Ascending aorta (tissue), 2 donors: ENCODE measurements at regions not wholly inside any gene's neighbourhood (a gene's known extent, or its start where the extent isn't known, plus 50 kb on each side); places are given as distances from the start of the nearest gene placed in this dataset.

Experiments
- DNase-seq, 2 donors: peaks; one replicate each; pipeline ENCODE4 v3.0.0-alpha.2; 2019; ENCODE audit warnings: low spot score in 2 of 2
- H3K27ac ChIP-seq, 2 donors: fragments of 200-600 bp; sonication (generic); one replicate each; pipeline ENCODE4 v1.5.1; 2016 to 2017; ENCODE audit warnings: mild to moderate bottlenecking in 1 of 2
- H3K27me3 ChIP-seq: fragments of 200-600 bp; sonication (generic); one replicate; pipeline ENCODE4 v1.5.1; 2017
- H3K36me3 ChIP-seq, 2 donors: fragments of 200-600 bp; sonication (generic); one replicate each; pipeline ENCODE4 v1.5.1; 2016
- H3K4me1 ChIP-seq, 2 donors: fragments of 200-600 bp; sonication (generic); one replicate each; pipeline ENCODE4 v1.5.1; 2016 to 2017; ENCODE audit warnings: mild to moderate bottlenecking in 1 of 2
- H3K4me3 ChIP-seq, 2 donors: fragments of 200-600 bp; sonication (generic); one replicate each; pipeline ENCODE4 v1.5.1; 2016 to 2017; ENCODE audit warnings: mild to moderate bottlenecking in 1 of 2
- H3K9me3 ChIP-seq, 2 donors: fragments of 200-600 bp; sonication (generic); one replicate each; pipeline ENCODE4 v1.5.1; 2016
- intact Hi-C: fragments of 100-400 bp; cut with DNase I; formaldehyde crosslinking; loops from one replicate; pipeline ENCODE4 v1.15.1; 2023
- TF ChIP-seq, protein P1 (sequence below), 3 experiments: fragments of 200-600 bp in 2 of 3; fragments of 450-650 bp in 1 of 3; sonication (generic) in 2 of 3; IDR thresholded peaks; one replicate each; pipeline ENCODE4 v1.5.1; 2016 to 2019; ENCODE audit warnings: antibody characterized with exemption in 3 of 3, mild to moderate bottlenecking in 1 of 3, moderate library complexity in 1 of 3

GRCh38 chr7:25922296-25922695, 229.7 kb upstream of the NFE2L3 start:
- intact Hi-C loops: no loop called here
- DNase-seq: no peak

GRCh38 chr7:25923741-25924460, 228.1 kb upstream of the NFE2L3 start:
- TF ChIP-seq, protein P1, sequence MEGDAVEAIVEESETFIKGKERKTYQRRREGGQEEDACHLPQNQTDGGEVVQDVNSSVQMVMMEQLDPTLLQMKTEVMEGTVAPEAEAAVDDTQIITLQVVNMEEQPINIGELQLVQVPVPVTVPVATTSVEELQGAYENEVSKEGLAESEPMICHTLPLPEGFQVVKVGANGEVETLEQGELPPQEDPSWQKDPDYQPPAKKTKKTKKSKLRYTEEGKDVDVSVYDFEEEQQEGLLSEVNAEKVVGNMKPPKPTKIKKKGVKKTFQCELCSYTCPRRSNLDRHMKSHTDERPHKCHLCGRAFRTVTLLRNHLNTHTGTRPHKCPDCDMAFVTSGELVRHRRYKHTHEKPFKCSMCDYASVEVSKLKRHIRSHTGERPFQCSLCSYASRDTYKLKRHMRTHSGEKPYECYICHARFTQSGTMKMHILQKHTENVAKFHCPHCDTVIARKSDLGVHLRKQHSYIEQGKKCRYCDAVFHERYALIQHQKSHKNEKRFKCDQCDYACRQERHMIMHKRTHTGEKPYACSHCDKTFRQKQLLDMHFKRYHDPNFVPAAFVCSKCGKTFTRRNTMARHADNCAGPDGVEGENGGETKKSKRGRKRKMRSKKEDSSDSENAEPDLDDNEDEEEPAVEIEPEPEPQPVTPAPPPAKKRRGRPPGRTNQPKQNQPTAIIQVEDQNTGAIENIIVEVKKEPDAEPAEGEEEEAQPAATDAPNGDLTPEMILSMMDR (IDR thresholded peaks at IDR 0.05): no peak
- Histone ChIP-seq H3K36me3 (no peaks in the 10 kb centered on the region), H3K4me1 (no peaks in the 10 kb centered on the region), H3K27me3 (no peaks in the 10 kb centered on the region), H3K9me3 (no peaks in the 10 kb centered on the region), H3K27ac (no peak overlapping the region), H3K4me3 (no peak overlapping the region)
- DNase-seq: no peak
- intact Hi-C loops: no loop called here

More at GRCh38 chr7:25922296-25922695, 229.7 kb upstream of the NFE2L3 start:
- no peaks in the 10 kb centered on the region for H3K27me3 ChIP-seq
- no peaks in the 10 kb centered on the region for H3K4me1 ChIP-seq
- no peak overlapping the region for H3K4me3 ChIP-seq
- H3K36me3 ChIP-seq: no peaks in the 10 kb centered on the region
- no peaks in the 10 kb centered on the region for H3K9me3 ChIP-seq
- TF ChIP-seq, protein P1 (IDR thresholded peaks at IDR 0.05): no peak
- H3K27ac ChIP-seq: no peak overlapping the region

DNA sequence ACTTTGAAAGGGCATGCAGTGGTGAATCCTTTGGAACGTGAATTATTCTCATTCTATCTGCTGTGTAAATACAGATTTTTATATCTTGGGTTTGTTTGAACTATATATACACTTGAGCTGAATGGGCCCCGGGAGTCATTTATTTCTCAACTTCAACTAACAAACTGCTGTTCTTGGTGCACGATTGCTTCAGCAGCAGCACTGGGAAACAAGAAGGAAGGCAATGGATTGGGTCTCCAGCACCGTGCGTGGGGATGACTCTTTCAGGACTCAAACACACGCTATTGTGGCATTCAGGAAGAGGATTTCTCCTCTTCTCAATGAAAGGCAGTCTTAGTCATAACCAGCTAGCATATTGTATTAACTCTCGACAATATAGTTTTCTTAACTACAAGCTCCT, 226.0 kb upstream of the NFE2L3 start:
- DNase-seq: no peak
- Histone ChIP-seq H3K36me3 (no peaks in the 10 kb centered on the region), H3K27me3 (no peaks in the 10 kb centered on the region), H3K4me1 (no peaks in the 10 kb centered on the region), H3K9me3 (no peaks in the 10 kb centered on the region), H3K4me3 (no peak overlapping the region), H3K27ac (no peak overlapping the region)
- intact Hi-C loops: no loop called here
- TF ChIP-seq, protein P1 (IDR thresholded peaks at IDR 0.05): no peak

GRCh38 chr7:25926451-25926850, 225.5 kb upstream of the NFE2L3 start:
- Histone ChIP-seq H3K4me1 (no peaks in the 10 kb centered on the region), H3K27me3 (no peaks in the 10 kb centered on the region)
- intact Hi-C loops: no loop called here

DNA sequence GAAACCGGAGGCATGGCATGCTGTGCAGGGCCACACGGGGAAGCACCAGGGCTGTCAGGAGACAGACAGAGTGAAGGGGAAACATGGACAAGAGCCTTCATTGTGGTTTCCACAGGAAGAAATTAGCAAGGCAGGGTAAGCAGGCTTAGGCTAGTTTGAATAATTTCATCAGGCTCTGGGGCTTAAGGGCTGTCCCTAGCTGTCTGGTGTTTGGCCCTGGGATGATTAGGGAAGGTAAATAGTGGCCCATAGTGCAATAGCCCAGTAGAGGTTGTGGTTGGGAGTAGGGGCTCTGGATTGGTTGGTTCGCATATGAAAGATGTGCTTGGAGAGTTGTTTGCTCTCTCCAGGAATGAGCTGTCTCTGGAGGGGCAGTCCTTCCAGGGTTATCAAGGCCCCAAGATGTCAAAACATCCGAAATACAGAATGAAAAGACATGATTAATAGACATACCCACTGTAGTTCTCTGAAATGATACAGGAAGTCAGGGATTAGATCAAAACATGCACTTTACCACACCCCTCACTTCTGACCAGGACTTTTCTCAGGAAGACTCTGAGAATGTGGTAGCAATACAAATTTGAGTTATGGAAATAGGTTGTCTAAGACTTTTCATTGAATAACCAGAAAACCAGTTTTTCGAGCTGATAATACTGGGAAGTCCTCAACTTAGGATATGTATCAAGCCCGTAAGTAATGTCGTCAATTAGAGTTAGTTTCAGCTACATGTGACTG, 224.9 kb upstream of the NFE2L3 start:
- H3K9me3 ChIP-seq: no peaks in the 10 kb centered on the region
- no peak overlapping the region for H3K27ac ChIP-seq
- H3K27me3 ChIP-seq: no peaks in the 10 kb centered on the region
- no peak overlapping the region for H3K4me3 ChIP-seq
- TF ChIP-seq, protein P1 (IDR thresholded peaks at IDR 0.05): no peak
- intact Hi-C loops: no loop called here
- H3K4me1 ChIP-seq: no peaks in the 10 kb centered on the region
- no peak for DNase-seq
- no peaks in the 10 kb centered on the region for H3K36me3 ChIP-seq

More at GRCh38 chr7:25926451-25926850, 225.5 kb upstream of the NFE2L3 start:
- Histone ChIP-seq H3K4me3 (no peak overlapping the region), H3K9me3 (no peaks in the 10 kb centered on the region), H3K36me3 (no peaks in the 10 kb centered on the region), H3K27ac (no peak overlapping the region)
- TF ChIP-seq, protein P1 (IDR thresholded peaks at IDR 0.05): no peak
- no peak for DNase-seq
